ENCODE measurements at regions not wholly inside any gene's neighbourhood (a gene's known extent, or its start where the extent isn't known, plus 50 kb on each side); places are given as distances from the start of the nearest gene placed in this dataset.
"Not testable (repeated sequence)": the region's sequence is repeated elsewhere in the genome, so short reads cannot be mapped to it uniquely, and the experiment has no call there.

- DNase-seq, result no peak
These were observed 298.8 kb upstream of the DSEL start for GRCh38 chr18:67815280-67815679.

- no peak for DNase-seq
These were observed 297.0 kb upstream of the DSEL start for GRCh38 chr18:67813380-67814028.

GRCh38 chr18:67805261-67805660, 288.7 kb upstream of the DSEL start:
- DNase-seq, result no peak

GRCh38 chr18:67794521-67794920, 278.0 kb upstream of the DSEL start:
- no peak for DNase-seq

GRCh38 chr18:67790527-67790926, 274.0 kb upstream of the DSEL start:
- DNase-seq, result no peak

GRCh38 chr18:67789165-67789545, 272.6 kb upstream of the DSEL start:
- DNase-seq, result no peak

- no peak for DNase-seq
These were observed 272.0 kb upstream of the DSEL start for GRCh38 chr18:67788310-67789164.

GRCh38 chr18:67783196-67783946, 266.9 kb upstream of the DSEL start:
- no peak for DNase-seq

- DNase-seq, result no peak
These were observed 261.5 kb upstream of the DSEL start for GRCh38 chr18:67778016-67778415.

- DNase-seq, result no peak
These were observed 260.4 kb upstream of the DSEL start for GRCh38 chr18:67776929-67777328.

GRCh38 chr18:67771271-67771670, 254.8 kb upstream of the DSEL start:
- DNase-seq, result no peak

GRCh38 chr18:67770520-67770919, 254.0 kb upstream of the DSEL start:
- no peak for DNase-seq

- DNase-seq, result no peak
These were observed 250.4 kb upstream of the DSEL start for GRCh38 chr18:67766930-67767329.

GRCh38 chr18:67752211-67752610, 235.7 kb upstream of the DSEL start:
- not testable (repeated sequence) for DNase-seq

GRCh38 chr18:67742954-67743353, 226.4 kb upstream of the DSEL start:
- no peak for DNase-seq

- no peak for DNase-seq
These were observed 226.0 kb upstream of the DSEL start for GRCh38 chr18:67742525-67742924.

GRCh38 chr18:67735506-67735905, 219.0 kb upstream of the DSEL start:
- no peak for DNase-seq

- no peak for DNase-seq
These were observed 216.6 kb upstream of the DSEL start for GRCh38 chr18:67733088-67733487.

- DNase-seq, result no peak
These were observed 215.3 kb upstream of the DSEL start for GRCh38 chr18:67731851-67732250.

- DNase-seq, result no peak
These were observed 214.4 kb upstream of the DSEL start for GRCh38 chr18:67730886-67731285.

- DNase-seq, result no peak
These were observed 211.8 kb upstream of the DSEL start for GRCh38 chr18:67728364-67728763.

GRCh38 chr18:67726882-67727281, 210.4 kb upstream of the DSEL start:
- DNase-seq, result no peak

GRCh38 chr18:67717800-67718199, 201.3 kb upstream of the DSEL start:
- no peak for DNase-seq

GRCh38 chr18:67715567-67715966, 199.0 kb upstream of the DSEL start:
- no peak for DNase-seq

All from NCI-H526 treated with DMSO at 0.1 percent for 48 hours (cell line).